ENCODE measurements at regions not wholly inside any gene's neighbourhood (a gene's known extent, or its start where the extent isn't known, plus 50 kb on each side); places are given as distances from the start of the nearest gene placed in this dataset.
"Not testable (repeated sequence)": the region's sequence is repeated elsewhere in the genome, so short reads cannot be mapped to it uniquely, and the experiment has no call there.

DNA sequence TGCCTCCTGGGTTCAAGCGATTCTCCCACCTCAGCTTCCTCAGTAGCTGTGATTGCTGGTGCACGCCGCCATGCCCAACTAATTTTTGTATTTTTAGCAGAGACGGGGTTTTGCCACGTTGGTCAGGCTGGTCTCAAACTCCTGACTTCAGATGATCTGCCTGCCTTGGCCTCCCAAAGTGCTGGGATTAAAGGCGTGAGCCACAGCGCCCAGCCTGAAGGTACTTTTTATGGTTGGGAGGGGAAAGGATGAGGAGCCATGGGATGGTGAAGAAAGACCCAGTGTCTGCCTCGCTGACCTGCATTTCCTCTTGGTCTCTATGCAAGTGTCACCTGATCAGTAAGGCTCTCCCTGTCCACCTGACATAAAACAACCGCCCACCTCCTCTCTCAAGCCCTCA is 107.0 kb downstream of the SNX5 start:
- TF ChIP-seq POLR2A, CTCF (IDR thresholded peaks at IDR 0.05): not testable (repeated sequence)

Data from lower leg skin (tissue), 3 donors.